Smooth muscle cell (in vitro differentiated cells): ENCODE measurements at regions not wholly inside any gene's neighbourhood (a gene's known extent, or its start where the extent isn't known, plus 50 kb on each side); places are given as distances from the start of the nearest gene placed in this dataset.

Experiments used
- DNase-seq: peaks from one replicate; lab custom pipeline; 2025; ENCODE audit not compliant: unreplicated experiment; lab: John Stamatoyannopoulos, UW
- H2AFZ ChIP-seq: fragments of 200-600 bp; sonication (generic); 2 replicates; pipeline ENCODE4 v1.6.0; 2016; ENCODE audit warnings: antibody characterized with exemption, low read depth, mild to moderate bottlenecking
- H3F3A ChIP-seq: fragments of 200-600 bp; sonication (generic); 2 replicates; pipeline ENCODE4 v1.6.0; 2017; ENCODE audit warnings: antibody characterized with exemption, low read depth
- H3K27ac ChIP-seq: fragments of 200-600 bp; sonication (generic); 2 replicates; pipeline ENCODE4 v1.5.1; 2016; ENCODE audit warnings: low read depth, mild to moderate bottlenecking
- H3K27me3 ChIP-seq: fragments of 200-600 bp; sonication (generic); 2 replicates; pipeline ENCODE4 v1.6.1; 2016; ENCODE audit warnings: low read depth, mild to moderate bottlenecking
- H3K36me3 ChIP-seq: fragments of 200-600 bp; sonication (generic); 2 replicates; pipeline ENCODE4 v1.5.1; 2016; ENCODE audit warnings: low read depth
- H3K4me1 ChIP-seq: fragments of 200-600 bp; sonication (generic); 2 replicates; pipeline ENCODE4 v1.5.1; 2016; ENCODE audit warnings: low read depth
- H3K4me2 ChIP-seq: fragments of 200-600 bp; sonication (generic); 2 replicates; pipeline ENCODE4 v1.6.0; 2016; ENCODE audit warnings: mild to moderate bottlenecking
- H3K4me3 ChIP-seq: fragments of 200-600 bp; sonication (generic); 2 replicates; pipeline ENCODE4 v1.5.1; 2016; ENCODE audit warnings: mild to moderate bottlenecking
- H3K79me2 ChIP-seq: fragments of 200-600 bp; sonication (generic); 2 replicates; pipeline ENCODE4 v1.6.0; 2016; ENCODE audit warnings: low read depth, mild to moderate bottlenecking
- H3K9ac ChIP-seq: fragments of 200-600 bp; sonication (generic); 2 replicates; pipeline ENCODE4 v1.6.0; 2016; ENCODE audit warnings: low read depth
- H3K9me3 ChIP-seq: fragments of 200-600 bp; sonication (generic); replicated peaks from 2 replicates; pipeline ENCODE4 v1.5.1; 2016; ENCODE audit warnings: low read depth
- H4K20me1 ChIP-seq: fragments of 200-600 bp; sonication (generic); 2 replicates; pipeline ENCODE4 v1.6.0; 2016; ENCODE audit warnings: low read depth
- CTCF ChIP-seq: fragments of 200-600 bp; sonication (generic); IDR thresholded peaks from 2 replicates; pipeline ENCODE4 v1.5.1; 2017; ENCODE audit warnings: borderline replicate concordance, mild to moderate bottlenecking, antibody characterized with exemption; ENCODE audit not compliant: insufficient read depth, poor library complexity, severe bottlenecking
- WGBS: methylation state at CpG from one replicate; pipeline ENCODE4 v1.1.7; 2016; ENCODE audit warnings: low lambda C conversion rate; 5-methylcytosine and 5-hydroxymethylcytosine counted together

GRCh38 chr6:147664092-147664491 is 155.6 kb downstream of the SAMD5 start:
- H3K27me3 ChIP-seq: no peaks in the 10 kb centered on the region
- no peaks in the 10 kb centered on the region for H3F3A ChIP-seq
- 80% methylated on average over 2 of the region's 2 CpGs for WGBS
- no peak overlapping the region for H3K27ac ChIP-seq
- no peaks in the 10 kb centered on the region for H3K79me2 ChIP-seq
- H3K4me2 ChIP-seq: no peak overlapping the region
- H3K9ac ChIP-seq: no peak overlapping the region
- H3K36me3 ChIP-seq: no peaks in the 10 kb centered on the region
- no peak for TF ChIP-seq CTCF
- no peaks in the 10 kb centered on the region for H4K20me1 ChIP-seq
- no peak overlapping the region for H3K4me3 ChIP-seq
- no peak for DNase-seq
- H3K4me1 ChIP-seq: peaks cover 7% of the 10 kb centered on the region
- no peak overlapping the region for H2AFZ ChIP-seq
- no peaks in the 10 kb centered on the region for H3K9me3 ChIP-seq

- no peaks in the 10 kb centered on the region for H3K79me2 ChIP-seq
- no peak for TF ChIP-seq CTCF
- H3K4me3 ChIP-seq: no peak overlapping the region
- H3K4me1 ChIP-seq: peaks cover 7% of the 10 kb centered on the region
- no peak overlapping the region for H3K9ac ChIP-seq
- H3K27ac ChIP-seq: no peak overlapping the region
- WGBS: 77% methylated on average over 4 of the region's 4 CpGs
- H3K4me2 ChIP-seq: no peak overlapping the region
- H3K27me3 ChIP-seq: no peaks in the 10 kb centered on the region
- no peaks in the 10 kb centered on the region for H3K36me3 ChIP-seq
- no peak for DNase-seq
- H4K20me1 ChIP-seq: no peaks in the 10 kb centered on the region
- H3K9me3 ChIP-seq: no peaks in the 10 kb centered on the region
- no peak overlapping the region for H2AFZ ChIP-seq
- no peaks in the 10 kb centered on the region for H3F3A ChIP-seq
Measured at GRCh38 chr6:147666255-147666654, 157.8 kb downstream of the SAMD5 start.

GRCh38 chr6:147667082-147667481 is 158.6 kb downstream of the SAMD5 start:
- Histone ChIP-seq H3K4me2 (no peak overlapping the region), H4K20me1 (no peaks in the 10 kb centered on the region), H3K36me3 (no peaks in the 10 kb centered on the region), H3K9me3 (no peaks in the 10 kb centered on the region), H2AFZ (no peak overlapping the region), H3K27ac (no peak overlapping the region), H3K4me3 (no peak overlapping the region), H3K79me2 (no peaks in the 10 kb centered on the region), H3K9ac (no peak overlapping the region), H3K27me3 (no peaks in the 10 kb centered on the region), H3F3A (no peaks in the 10 kb centered on the region), H3K4me1 (peaks cover 7% of the 10 kb centered on the region)
- DNase-seq: no peak
- WGBS: 88% methylated on average over 3 of the region's 3 CpGs
- TF ChIP-seq CTCF: no peak

GRCh38 chr6:147674099-147674498 is 165.6 kb downstream of the SAMD5 start:
- Histone ChIP-seq H4K20me1 (no peaks in the 10 kb centered on the region), H3K9ac (no peak overlapping the region), H3K4me2 (no peak overlapping the region), H3K9me3 (no peaks in the 10 kb centered on the region), H3K27ac (no peak overlapping the region), H3K79me2 (no peaks in the 10 kb centered on the region), H3K4me3 (no peak overlapping the region), H3K4me1 (no peaks in the 10 kb centered on the region), H3K36me3 (no peaks in the 10 kb centered on the region), H2AFZ (no peak overlapping the region), H3K27me3 (no peaks in the 10 kb centered on the region), H3F3A (no peaks in the 10 kb centered on the region)
- TF ChIP-seq CTCF: no peak
- no peak for DNase-seq
- WGBS: 94% methylated on average over 4 of the region's 4 CpGs
